22Rv1 (cell line): ENCODE measurements at regions not wholly inside any gene's neighbourhood (a gene's known extent, or its start where the extent isn't known, plus 50 kb on each side); places are given as distances from the start of the nearest gene placed in this dataset.
A peak's percentile ranks its signal among the peaks of the same experiment; 100 is the strongest.

Experiments
- CTCF ChIP-seq: fragments of 450-650 bp; IDR thresholded peaks from 2 replicates; pipeline ENCODE4 v1.5.1; 2017; ENCODE audit warnings: mild to moderate bottlenecking
- ZFX ChIP-seq: fragments of 450-650 bp; IDR thresholded peaks from 2 replicates; pipeline ENCODE4 v1.6.1; 2017; ENCODE audit warnings: antibody characterized with exemption, borderline replicate concordance

DNA sequence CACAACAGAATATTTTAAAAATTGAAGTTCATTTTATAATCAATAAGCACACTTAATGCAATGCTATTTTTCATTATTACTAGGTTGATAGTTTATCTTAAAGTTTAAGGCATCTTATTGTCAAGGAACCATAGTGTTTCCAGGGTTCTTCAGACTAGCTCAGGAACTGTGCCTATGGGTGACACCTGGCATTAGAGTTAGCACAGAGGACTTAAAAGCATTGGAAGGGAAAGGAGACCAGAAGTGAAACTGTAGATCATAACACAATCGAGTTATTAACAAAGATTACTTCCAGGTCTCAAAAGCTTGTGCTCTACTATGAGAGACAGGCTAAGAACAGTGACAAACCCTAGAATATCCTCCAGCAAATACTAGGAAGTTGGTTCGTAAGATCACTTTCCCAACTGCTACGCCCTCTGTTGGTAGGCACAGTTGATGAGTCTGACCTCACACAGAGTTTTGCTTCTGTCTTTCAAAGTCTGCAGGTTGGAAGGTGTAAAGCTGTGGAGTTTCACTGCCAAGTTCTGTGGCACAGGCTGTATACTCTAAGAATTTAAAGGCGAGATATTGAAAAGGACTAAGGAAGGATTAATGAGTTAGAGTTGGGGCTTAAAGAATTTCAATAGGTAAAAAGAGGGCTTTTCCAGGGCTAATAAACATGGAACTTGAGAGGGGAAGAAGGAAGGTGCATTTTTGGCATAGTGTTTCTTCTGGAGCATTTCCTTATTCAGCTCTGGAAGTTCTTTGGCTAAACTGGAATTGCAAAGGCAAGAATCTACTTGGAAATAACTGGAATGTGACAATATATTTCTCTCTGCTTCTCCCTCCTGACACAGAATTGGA is 531.3 kb upstream of the JAG1 start:
- TF ChIP-seq CTCF (peak; percentile 86), ZFX (no peak)
